BLaER1 treated with 17β-estradiol and CSF1 and Interleukin-3, amounts not matched to agents 10 nM and 100 nM (cell line): ENCODE measurements at regions not wholly inside any gene's neighbourhood (a gene's known extent, or its start where the extent isn't known, plus 50 kb on each side); places are given as distances from the start of the nearest gene placed in this dataset.

Experiments used
- H3K27ac ChIP-seq, 11 experiments: shearing (Covaris generic); formaldehyde crosslinking; 2 replicates each; pipeline ENCODE4 v1.8.1; 2022
- H3K27me3 ChIP-seq, 11 experiments: shearing (Covaris generic); formaldehyde crosslinking; 2 replicates each; pipeline ENCODE4 v1.8.1; 2022
- H3K36me3 ChIP-seq, 11 experiments: shearing (Covaris generic); formaldehyde crosslinking; 2 replicates each; pipeline ENCODE4 v1.8.1; 2022
- H3K4me1 ChIP-seq, 10 experiments: shearing (Covaris generic); formaldehyde crosslinking; 2 replicates each; pipeline ENCODE4 v1.8.1; 2022
- H3K4me2 ChIP-seq, 11 experiments: shearing (Covaris generic); formaldehyde crosslinking; 2 replicates each; pipeline ENCODE4 v1.8.1; 2022
- H3K4me3 ChIP-seq, 10 experiments: shearing (Covaris generic); formaldehyde crosslinking; 2 replicates each; pipeline ENCODE4 v1.8.1; 2022
- H3K9ac ChIP-seq, 11 experiments: shearing (Covaris generic); formaldehyde crosslinking; 2 replicates each; pipeline ENCODE4 v1.8.1; 2022
- H3K9me3 ChIP-seq, 11 experiments: shearing (Covaris generic); formaldehyde crosslinking; replicated peaks in 1 of 11; 2 replicates each; pipeline ENCODE4 v1.8.1; 2022
- H4K20me1 ChIP-seq, 11 experiments: shearing (Covaris generic); formaldehyde crosslinking; 2 replicates each; pipeline ENCODE4 v1.8.1; 2022
- Cebpa-rat ChIP-seq, 11 experiments: shearing (Covaris generic); IDR thresholded peaks; 2 replicates each; pipeline ENCODE4 v1.8.1; 2022

DNA sequence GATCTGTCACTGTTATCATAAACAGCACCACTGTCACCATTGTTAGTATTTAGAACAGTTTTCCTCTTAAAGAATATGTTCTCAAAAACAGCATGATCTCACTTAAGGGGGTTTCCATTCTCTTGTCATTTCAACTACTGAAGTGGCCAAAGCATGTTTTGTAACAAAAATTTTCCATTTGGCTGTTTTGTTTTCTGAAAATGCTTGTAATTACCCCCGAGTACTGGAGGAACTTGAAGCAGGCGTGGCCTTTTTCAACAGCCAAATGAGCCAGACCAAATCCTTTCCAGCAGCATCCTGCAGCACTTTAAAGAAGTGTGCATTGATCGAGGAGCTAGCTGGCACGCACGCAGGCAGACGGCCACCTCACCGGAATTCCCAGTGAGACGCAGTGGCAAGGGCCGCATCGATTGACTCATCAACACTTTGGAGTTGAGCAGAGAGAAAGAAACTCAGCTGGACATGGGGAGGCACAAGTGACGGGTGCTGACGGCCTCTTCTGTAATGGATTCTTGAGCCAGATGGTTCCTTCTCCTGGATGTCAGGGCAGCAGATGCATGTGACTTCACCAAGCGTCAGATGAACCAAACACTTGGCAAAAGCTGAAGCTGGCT is 234.3 kb upstream of the IGF1R start:
- H4K20me1 ChIP-seq = no peaks in the 10 kb centered on the region
- H3K27me3 ChIP-seq = peaks cover 0 to under 1% (median 0%) of the 10 kb centered on the region in 11 experiments; a peak in 1 of 22 replicates
- no peaks in the 10 kb centered on the region for H3K36me3 ChIP-seq
- no peak overlapping the region for H3K4me3 ChIP-seq
- H3K27ac ChIP-seq = no peak overlapping the region
- no peaks in the 10 kb centered on the region for H3K4me1 ChIP-seq
- no peak overlapping the region for H3K9ac ChIP-seq
- no peak overlapping the region for H3K4me2 ChIP-seq
- no peak for TF ChIP-seq Cebpa-rat (IDR thresholded peaks at IDR 0.05)
- H3K9me3 ChIP-seq = peaks cover 0 to 6% (median 0%) of the 10 kb centered on the region in 11 experiments; a peak in 1 of 22 replicates

- no peak overlapping the region for H3K9ac ChIP-seq
- no peak overlapping the region for H3K4me2 ChIP-seq
- 0 out of 22 replicates have a peak, but pooled peaks cover 0 to 5% (median 0%) of the 10 kb centered on the region in 11 experiments for H3K9me3 ChIP-seq
- H3K4me1 ChIP-seq = peaks cover 0 to 8% (median 5%) of the 10 kb centered on the region in 10 experiments; a peak in 13 of 20 replicates
- TF ChIP-seq Cebpa-rat (IDR thresholded peaks at IDR 0.05) = no peak
- H3K4me3 ChIP-seq = no peak overlapping the region
- peaks cover 15 to 23% (median 18%) of the 10 kb centered on the region in 11 experiments for H3K27me3 ChIP-seq
- no peak overlapping the region for H3K27ac ChIP-seq
- H3K36me3 ChIP-seq = no peaks in the 10 kb centered on the region
- peaks cover 0 to 5% (median 0%) of the 10 kb centered on the region in 11 experiments; a peak in 1 of 22 replicates for H4K20me1 ChIP-seq
These were observed 232.0 kb upstream of the IGF1R start for GRCh38 chr15:98416222-98416855.

GRCh38 chr15:98417346-98417745 is 231.0 kb upstream of the IGF1R start:
- H3K9me3 ChIP-seq = no peaks in the 10 kb centered on the region
- H3K4me1 ChIP-seq = peaks cover 0 to 15% (median 9%) of the 10 kb centered on the region in 10 experiments; a peak in 15 of 20 replicates
- no peak overlapping the region for H3K4me2 ChIP-seq
- no peaks in the 10 kb centered on the region for H3K36me3 ChIP-seq
- H3K4me3 ChIP-seq = no peak overlapping the region
- peaks cover 0 to 8% (median 0%) of the 10 kb centered on the region in 11 experiments; a peak in 1 of 22 replicates for H4K20me1 ChIP-seq
- H3K27ac ChIP-seq = no peak overlapping the region
- TF ChIP-seq Cebpa-rat (IDR thresholded peaks at IDR 0.05) = no peak
- peaks cover 25 to 33% (median 28%) of the 10 kb centered on the region in 11 experiments for H3K27me3 ChIP-seq
- no peak overlapping the region for H3K9ac ChIP-seq

GRCh38 chr15:98418122-98418521 is 230.2 kb upstream of the IGF1R start:
- Histone ChIP-seq H3K27me3 (peaks cover 25 to 39% (median 32%) of the 10 kb centered on the region in 11 experiments), H3K4me2 (no peak overlapping the region), H3K27ac (no peak overlapping the region), H3K36me3 (no peaks in the 10 kb centered on the region), H4K20me1 (peaks cover 0 to 11% (median 0%) of the 10 kb centered on the region in 11 experiments; a peak in 1 of 22 replicates), H3K9ac (no peak overlapping the region), H3K4me3 (no peak overlapping the region), H3K9me3 (no peaks in the 10 kb centered on the region), H3K4me1 (peaks cover 0 to 15% (median 9%) of the 10 kb centered on the region in 10 experiments; a peak in 15 of 20 replicates)
- no peak for TF ChIP-seq Cebpa-rat (IDR thresholded peaks at IDR 0.05)

- Histone ChIP-seq H4K20me1 (peaks cover 0 to 11% (median 0%) of the 10 kb centered on the region in 11 experiments; a peak in 1 of 22 replicates), H3K4me3 (no peak overlapping the region), H3K9ac (no peak overlapping the region), H3K9me3 (no peaks in the 10 kb centered on the region), H3K4me2 (no peak overlapping the region), H3K4me1 (peaks cover 0 to 15% (median 9%) of the 10 kb centered on the region in 10 experiments; a peak in 15 of 20 replicates), H3K36me3 (no peaks in the 10 kb centered on the region), H3K27me3 (peaks cover 25 to 39% (median 32%) of the 10 kb centered on the region in 11 experiments), H3K27ac (no peak overlapping the region)
- TF ChIP-seq Cebpa-rat (IDR thresholded peaks at IDR 0.05) = no peak
These were observed 229.1 kb upstream of the IGF1R start for GRCh38 chr15:98419173-98419780.

- peaks cover 25 to 39% (median 32%) of the 10 kb centered on the region in 11 experiments for H3K27me3 ChIP-seq
- H4K20me1 ChIP-seq = peaks cover 0 to 11% (median 0%) of the 10 kb centered on the region in 11 experiments; a peak in 1 of 22 replicates
- H3K36me3 ChIP-seq = no peaks in the 10 kb centered on the region
- H3K4me2 ChIP-seq = peak overlapping the region in 10 of 11 experiments; percentile 63 to 94 (median 78); a peak in 19 of 22 replicates
- no peak for TF ChIP-seq Cebpa-rat (IDR thresholded peaks at IDR 0.05)
- H3K4me3 ChIP-seq = peak overlapping the region in 1 of 10 experiments; percentile 45; a peak in 1 of 20 replicates
- H3K27ac ChIP-seq = no peak overlapping the region
- H3K9me3 ChIP-seq = no peaks in the 10 kb centered on the region
- H3K9ac ChIP-seq = 0 out of 22 replicates have a peak overlapping the region, but pooled peaks of 1 of the 11 experiments have one; percentile 18
- peaks cover 0 to 15% (median 9%) of the 10 kb centered on the region in 10 experiments; a peak in 15 of 20 replicates for H3K4me1 ChIP-seq
These were observed 227.5 kb upstream of the IGF1R start for GRCh38 chr15:98420837-98421236.

- H3K4me3 ChIP-seq = peak overlapping the region in 7 of 10 experiments; percentile 6 to 52 (median 43); a peak in 11 of 20 replicates
These were observed 226.8 kb upstream of the IGF1R start for GRCh38 chr15:98421419-98422129.

GRCh38 chr15:98422130-98422478 is 226.2 kb upstream of the IGF1R start:
- peaks cover 0 to 15% (median 9%) of the 10 kb centered on the region in 10 experiments; a peak in 15 of 20 replicates for H3K4me1 ChIP-seq
- no peak overlapping the region for H3K27ac ChIP-seq
- H4K20me1 ChIP-seq = peaks cover 0 to 11% (median 0%) of the 10 kb centered on the region in 11 experiments; a peak in 1 of 22 replicates
- peak overlapping the region in 4 of 10 experiments; percentile 6 to 52 (median 27); a peak in 2 of 20 replicates for H3K4me3 ChIP-seq
- H3K9me3 ChIP-seq = no peaks in the 10 kb centered on the region
- no peak for TF ChIP-seq Cebpa-rat (IDR thresholded peaks at IDR 0.05)
- H3K36me3 ChIP-seq = no peaks in the 10 kb centered on the region
- H3K9ac ChIP-seq = peak overlapping the region in 4 of 11 experiments; percentile 3 to 60 (median 52); a peak in 5 of 22 replicates
- peak overlapping the region; percentile 63 to 94 (median 76) for H3K4me2 ChIP-seq
- H3K27me3 ChIP-seq = peaks cover 25 to 39% (median 32%) of the 10 kb centered on the region in 11 experiments

More at GRCh38 chr15:98421419-98422129, 226.8 kb upstream of the IGF1R start:
- peaks cover 0 to 11% (median 0%) of the 10 kb centered on the region in 11 experiments; a peak in 1 of 22 replicates for H4K20me1 ChIP-seq
- H3K4me2 ChIP-seq = peak overlapping the region; percentile 63 to 94 (median 76)
- H3K27ac ChIP-seq = no peak overlapping the region
- H3K9ac ChIP-seq = peak overlapping the region in 5 of 11 experiments; percentile 3 to 60 (median 50); a peak in 5 of 22 replicates
- H3K36me3 ChIP-seq = no peaks in the 10 kb centered on the region
- H3K9me3 ChIP-seq = no peaks in the 10 kb centered on the region
- TF ChIP-seq Cebpa-rat (IDR thresholded peaks at IDR 0.05) = no peak
- peaks cover 0 to 15% (median 9%) of the 10 kb centered on the region in 10 experiments; a peak in 15 of 20 replicates for H3K4me1 ChIP-seq
- H3K27me3 ChIP-seq = peaks cover 25 to 39% (median 32%) of the 10 kb centered on the region in 11 experiments
